Duodenal mucosa (tissue), 2 donors: ENCODE measurements at regions not wholly inside any gene's neighbourhood (a gene's known extent, or its start where the extent isn't known, plus 50 kb on each side); places are given as distances from the start of the nearest gene placed in this dataset.
"Not testable (repeated sequence)": the region's sequence is repeated elsewhere in the genome, so short reads cannot be mapped to it uniquely, and the experiment has no call there.

ENCODE experiments used
- H3K27ac ChIP-seq: one replicate; pipeline ENCODE4 v1.7.0; 2013; ENCODE audit warnings: low read depth, low read length
- H3K27me3 ChIP-seq, 2 donors: one replicate each; pipeline ENCODE4 v1.7.0; 2013; ENCODE audit warnings: low read length in 2 of 2, control low read depth in 1 of 2; ENCODE audit not compliant: insufficient read depth in 2 of 2, control insufficient read depth in 1 of 2
- H3K36me3 ChIP-seq, 2 donors: one replicate each; pipeline ENCODE4 v1.7.0; 2013; ENCODE audit warnings: low read length in 2 of 2, control low read depth in 1 of 2; ENCODE audit not compliant: insufficient read depth in 2 of 2, control insufficient read depth in 1 of 2
- H3K4me1 ChIP-seq, 2 donors: one replicate each; pipeline ENCODE4 v1.7.0; 2013; ENCODE audit warnings: low read length in 2 of 2, control low read depth in 1 of 2; ENCODE audit not compliant: insufficient read depth in 2 of 2, control insufficient read depth in 1 of 2
- H3K4me3 ChIP-seq, 2 donors: one replicate each; pipeline ENCODE4 v1.7.0; 2013; ENCODE audit warnings: low read length in 2 of 2, low read depth in 1 of 2
- H3K9ac ChIP-seq, 2 donors: one replicate each; pipeline ENCODE4 v1.7.0; 2013; ENCODE audit warnings: low read length in 2 of 2, low read depth in 1 of 2
- H3K9me3 ChIP-seq, 2 donors: one replicate each; pipeline ENCODE4 v1.7.0; 2013; ENCODE audit warnings: low read length in 2 of 2, control low read depth in 1 of 2; ENCODE audit not compliant: control insufficient read depth in 1 of 2

DNA sequence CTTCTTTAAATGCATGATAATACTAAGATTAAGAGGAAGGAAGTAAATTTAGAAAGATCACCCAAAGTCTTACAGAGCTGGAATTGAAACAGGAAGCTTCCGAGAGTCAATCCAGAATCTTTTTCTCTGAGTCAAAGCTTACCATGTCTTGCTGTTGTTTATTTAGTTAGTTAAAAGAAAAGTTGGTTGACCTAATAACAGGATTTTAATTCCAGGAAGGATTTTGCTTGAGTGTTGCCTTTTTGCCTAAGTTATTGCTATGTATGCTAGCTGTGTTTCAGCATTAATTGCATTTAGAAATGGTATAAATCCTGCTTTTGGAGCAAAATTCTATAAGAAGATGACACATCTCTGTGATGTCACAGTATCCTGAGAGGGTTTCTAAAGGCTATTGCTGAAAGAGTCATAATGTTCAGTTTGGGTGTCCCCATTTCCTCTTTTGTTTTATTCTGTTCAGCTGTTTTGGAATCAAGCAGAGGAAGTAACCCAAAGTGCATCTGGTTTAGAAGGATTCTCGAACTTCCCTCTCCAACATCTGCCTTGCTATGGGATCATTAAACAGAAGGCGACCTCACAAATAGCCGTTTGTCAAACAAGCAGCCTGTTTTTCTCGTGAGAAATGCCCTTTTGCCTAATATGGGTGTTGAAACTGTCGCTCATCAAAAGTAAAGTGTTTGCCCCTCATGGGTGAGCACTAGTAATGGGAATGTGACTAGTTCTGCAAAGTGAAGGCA lies 271.5 kb upstream of the MMADHC start:
- Histone ChIP-seq H3K36me3 (no peaks in the 10 kb centered on the region), H3K4me1 (no peaks in the 10 kb centered on the region), H3K9ac (no peak overlapping the region), H3K9me3 (no peaks in the 10 kb centered on the region), H3K27me3 (no peaks in the 10 kb centered on the region), H3K4me3 (no peak overlapping the region), H3K27ac (peak overlapping the region; percentile 20)

- Histone ChIP-seq H3K4me3 (no peak overlapping the region), H3K4me1 (no peaks in the 10 kb centered on the region), H3K36me3 (no peaks in the 10 kb centered on the region), H3K27me3 (no peaks in the 10 kb centered on the region), H3K9ac (no peak overlapping the region), H3K9me3 (no peaks in the 10 kb centered on the region), H3K27ac (no peak overlapping the region)
Measured at GRCh38 chr2:149858216-149858615, 270.6 kb upstream of the MMADHC start.

DNA sequence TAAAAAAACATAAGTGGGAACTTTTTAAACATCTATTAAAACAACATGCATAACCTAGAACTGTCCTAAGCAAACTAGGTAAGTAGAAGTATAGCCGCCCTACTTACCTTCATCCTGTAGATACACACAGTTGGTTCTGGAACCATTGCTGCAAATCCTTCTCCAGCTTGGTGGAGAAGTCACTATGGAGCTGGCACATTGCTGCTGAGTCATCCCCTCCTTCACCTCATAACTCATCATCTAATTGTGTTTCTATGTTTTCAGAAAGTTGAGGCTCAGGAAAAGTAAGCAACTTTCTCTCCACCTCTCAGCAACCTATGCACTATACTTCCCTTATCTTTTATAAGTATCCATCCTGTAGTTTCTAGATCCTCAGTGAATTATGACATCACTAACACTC lies 269.8 kb upstream of the MMADHC start:
- H3K36me3 ChIP-seq = no peaks in the 10 kb centered on the region

DNA sequence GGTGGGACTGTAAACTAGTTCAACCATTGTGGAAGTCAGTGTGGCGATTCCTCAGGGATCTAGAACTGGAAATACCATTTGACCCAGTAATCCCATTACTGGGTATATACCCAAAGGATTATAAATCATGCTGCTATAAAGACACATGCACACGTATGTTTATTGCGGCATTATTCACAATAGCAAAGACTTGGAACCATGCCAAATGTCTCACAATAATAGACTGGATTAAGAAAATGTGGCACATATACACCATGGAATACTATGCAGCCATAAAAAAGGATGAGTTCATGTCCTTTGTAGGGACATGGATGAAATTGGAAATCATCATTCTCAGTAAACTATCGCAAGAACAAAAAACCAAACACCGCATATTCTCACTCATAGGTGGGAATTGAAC lies 268.3 kb upstream of the MMADHC start:
- not testable (repeated sequence) for H3K9me3 ChIP-seq, H3K27me3 ChIP-seq, H3K27ac ChIP-seq, H3K4me3 ChIP-seq, H3K9ac ChIP-seq, H3K36me3 ChIP-seq, H3K4me1 ChIP-seq

More for the DNA sequence above, 269.8 kb upstream of the MMADHC start:
- Histone ChIP-seq H3K9me3 (no peaks in the 10 kb centered on the region), H3K27me3 (no peaks in the 10 kb centered on the region), H3K4me1 (no peaks in the 10 kb centered on the region), H3K9ac (no peak overlapping the region), H3K27ac (no peak overlapping the region), H3K4me3 (no peak overlapping the region)

DNA sequence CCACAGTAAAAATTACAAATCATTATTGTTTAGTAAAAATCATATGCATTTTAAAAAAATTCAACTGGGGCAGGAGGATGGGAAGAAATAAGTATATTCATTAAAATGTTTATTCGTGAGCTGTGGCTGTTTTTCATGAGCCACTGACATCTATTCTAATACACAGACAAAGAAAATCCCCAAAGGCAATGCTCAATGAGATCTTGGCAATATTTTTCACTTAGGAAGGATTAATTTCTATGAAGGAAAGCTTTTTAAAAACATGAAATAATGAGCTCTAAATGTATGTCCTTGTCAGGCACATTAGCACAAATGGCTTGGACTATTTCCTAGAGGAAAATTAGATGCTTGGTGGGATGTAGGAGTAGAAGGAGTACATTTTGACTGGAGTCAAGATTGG lies 262.0 kb upstream of the MMADHC start:
- Histone ChIP-seq H3K36me3 (no peaks in the 10 kb centered on the region), H3K27me3 (no peaks in the 10 kb centered on the region), H3K27ac (no peak overlapping the region), H3K4me1 (no peaks in the 10 kb centered on the region), H3K4me3 (no peak overlapping the region), H3K9me3 (no peaks in the 10 kb centered on the region), H3K9ac (no peak overlapping the region)

- H3K4me1 ChIP-seq = no peaks in the 10 kb centered on the region
- H3K27me3 ChIP-seq = no peaks in the 10 kb centered on the region
- H3K27ac ChIP-seq = no peak overlapping the region
- H3K9me3 ChIP-seq = no peaks in the 10 kb centered on the region
- H3K4me3 ChIP-seq = no peak overlapping the region
- H3K9ac ChIP-seq = no peak overlapping the region
- no peaks in the 10 kb centered on the region for H3K36me3 ChIP-seq
Measured at GRCh38 chr2:149849136-149849535, 261.6 kb upstream of the MMADHC start.

- H3K4me3 ChIP-seq = no peak overlapping the region
Measured at GRCh38 chr2:149841396-149841795, 253.8 kb upstream of the MMADHC start.

GRCh38 chr2:149832324-149832723 lies 244.7 kb upstream of the MMADHC start:
- H3K27me3 ChIP-seq = no peaks in the 10 kb centered on the region
- no peak overlapping the region for H3K27ac ChIP-seq
- no peak overlapping the region for H3K4me3 ChIP-seq
- no peaks in the 10 kb centered on the region for H3K9me3 ChIP-seq
- no peaks in the 10 kb centered on the region for H3K36me3 ChIP-seq
- no peak overlapping the region for H3K9ac ChIP-seq
- H3K4me1 ChIP-seq = no peaks in the 10 kb centered on the region

More at GRCh38 chr2:149841396-149841795, 253.8 kb upstream of the MMADHC start:
- H3K4me1 ChIP-seq = peaks cover 4 to 13% of the 10 kb centered on the region in 2 donors
- no peak overlapping the region for H3K9ac ChIP-seq
- H3K9me3 ChIP-seq = no peaks in the 10 kb centered on the region
- no peaks in the 10 kb centered on the region for H3K27me3 ChIP-seq
- H3K27ac ChIP-seq = no peak overlapping the region
- no peaks in the 10 kb centered on the region for H3K36me3 ChIP-seq

- Histone ChIP-seq H3K4me3 (no peak overlapping the region), H3K27ac (no peak overlapping the region), H3K36me3 (no peaks in the 10 kb centered on the region)
Measured at GRCh38 chr2:149828520-149829210, 241.1 kb upstream of the MMADHC start.

GRCh38 chr2:149827585-149828126 lies 240.1 kb upstream of the MMADHC start:
- Histone ChIP-seq H3K4me3 (no peak overlapping the region), H3K9ac (no peak overlapping the region), H3K27me3 (no peaks in the 10 kb centered on the region), H3K9me3 (no peaks in the 10 kb centered on the region), H3K27ac (no peak overlapping the region), H3K4me1 (no peaks in the 10 kb centered on the region), H3K36me3 (no peaks in the 10 kb centered on the region)

More at GRCh38 chr2:149828520-149829210, 241.1 kb upstream of the MMADHC start:
- H3K27me3 ChIP-seq = no peaks in the 10 kb centered on the region
- no peaks in the 10 kb centered on the region for H3K4me1 ChIP-seq
- no peaks in the 10 kb centered on the region for H3K9me3 ChIP-seq
- H3K9ac ChIP-seq = no peak overlapping the region
